HL-60 (cell line): ENCODE measurements at regions not wholly inside any gene's neighbourhood (a gene's known extent, or its start where the extent isn't known, plus 50 kb on each side); places are given as distances from the start of the nearest gene placed in this dataset.

ENCODE experiments used
- DNase-seq, 2 experiments: peaks; one replicate each; pipeline ENCODE4 v3.0.0-alpha.2; 2010 to 2020; ENCODE audit warnings: low read depth in 1 of 2, low spot score in 1 of 2
- H3K27ac ChIP-seq: fragments of 250-450 bp; sonication (Bioruptor Pico); replicated peaks from 2 replicates; pipeline ENCODE4 v1.5.1; 2020; ENCODE audit warnings: mild to moderate bottlenecking, moderate library complexity
- H3K27me3 ChIP-seq: fragments of 250-450 bp; sonication (Bioruptor Pico); 2 replicates; pipeline ENCODE4 v1.5.1; 2021; ENCODE audit warnings: mild to moderate bottlenecking, moderate library complexity; ENCODE audit not compliant: insufficient read depth, poor library complexity, severe bottlenecking
- H3K4me3 ChIP-seq: replicated peaks from 2 replicates; pipeline ENCODE4 v1.5.1; 2011; ENCODE audit warnings: mild to moderate bottlenecking, control low read depth, low read length; ENCODE audit not compliant: insufficient read depth
- GABPA ChIP-seq: IDR thresholded peaks from 2 replicates; pipeline ENCODE4 v1.6.1; 2012; ENCODE audit warnings: low read depth
- POLR2AphosphoS5 ChIP-seq: IDR thresholded peaks from 2 replicates; pipeline ENCODE4 v1.6.1; 2012; ENCODE audit warnings: low read depth
- SPI1 ChIP-seq: IDR thresholded peaks from 2 replicates; pipeline ENCODE4 v1.6.1; 2012; ENCODE audit warnings: low read depth, mild to moderate bottlenecking, borderline replicate concordance
- TF ChIP-seq, protein P1 (sequence below): IDR thresholded peaks from 2 replicates; pipeline ENCODE4 v1.6.1; 2012; ENCODE audit warnings: low read depth; ENCODE audit not compliant: insufficient replicate concordance
- TF ChIP-seq, protein P2 (sequence below): IDR thresholded peaks from one replicate; pipeline ENCODE4 v1.5.1; 2011; ENCODE audit warnings: low read length, control low read depth, inconsistent platforms; ENCODE audit not compliant: insufficient read depth

DNA sequence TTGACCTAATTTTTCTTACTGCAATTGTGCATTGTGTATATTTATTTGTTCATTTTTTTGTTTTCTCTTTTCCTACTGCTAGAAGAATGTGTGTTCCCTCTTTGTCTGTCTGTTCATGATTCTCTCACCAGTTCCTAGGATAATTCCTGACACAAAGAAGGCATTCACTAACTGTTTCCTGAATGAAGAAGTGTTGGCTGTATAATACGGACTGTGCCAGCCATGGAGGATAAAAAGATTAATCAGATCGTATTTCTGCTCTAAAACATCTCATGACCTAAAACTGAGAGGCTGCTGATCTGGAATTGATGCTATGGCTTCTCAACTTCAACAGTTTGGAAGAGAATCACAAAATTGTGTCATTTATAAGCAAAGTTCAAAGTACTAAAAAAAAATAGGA is 563.1 kb upstream of the FRG1 start:
- no peak for DNase-seq
- Histone ChIP-seq H3K4me3 (no peak overlapping the region), H3K27ac (no peak overlapping the region), H3K27me3 (no peaks in the 10 kb centered on the region)
- TF ChIP-seq GABPA (no peak), SPI1 (no peak), POLR2AphosphoS5 (no peak)
- TF ChIP-seq, protein P1, sequence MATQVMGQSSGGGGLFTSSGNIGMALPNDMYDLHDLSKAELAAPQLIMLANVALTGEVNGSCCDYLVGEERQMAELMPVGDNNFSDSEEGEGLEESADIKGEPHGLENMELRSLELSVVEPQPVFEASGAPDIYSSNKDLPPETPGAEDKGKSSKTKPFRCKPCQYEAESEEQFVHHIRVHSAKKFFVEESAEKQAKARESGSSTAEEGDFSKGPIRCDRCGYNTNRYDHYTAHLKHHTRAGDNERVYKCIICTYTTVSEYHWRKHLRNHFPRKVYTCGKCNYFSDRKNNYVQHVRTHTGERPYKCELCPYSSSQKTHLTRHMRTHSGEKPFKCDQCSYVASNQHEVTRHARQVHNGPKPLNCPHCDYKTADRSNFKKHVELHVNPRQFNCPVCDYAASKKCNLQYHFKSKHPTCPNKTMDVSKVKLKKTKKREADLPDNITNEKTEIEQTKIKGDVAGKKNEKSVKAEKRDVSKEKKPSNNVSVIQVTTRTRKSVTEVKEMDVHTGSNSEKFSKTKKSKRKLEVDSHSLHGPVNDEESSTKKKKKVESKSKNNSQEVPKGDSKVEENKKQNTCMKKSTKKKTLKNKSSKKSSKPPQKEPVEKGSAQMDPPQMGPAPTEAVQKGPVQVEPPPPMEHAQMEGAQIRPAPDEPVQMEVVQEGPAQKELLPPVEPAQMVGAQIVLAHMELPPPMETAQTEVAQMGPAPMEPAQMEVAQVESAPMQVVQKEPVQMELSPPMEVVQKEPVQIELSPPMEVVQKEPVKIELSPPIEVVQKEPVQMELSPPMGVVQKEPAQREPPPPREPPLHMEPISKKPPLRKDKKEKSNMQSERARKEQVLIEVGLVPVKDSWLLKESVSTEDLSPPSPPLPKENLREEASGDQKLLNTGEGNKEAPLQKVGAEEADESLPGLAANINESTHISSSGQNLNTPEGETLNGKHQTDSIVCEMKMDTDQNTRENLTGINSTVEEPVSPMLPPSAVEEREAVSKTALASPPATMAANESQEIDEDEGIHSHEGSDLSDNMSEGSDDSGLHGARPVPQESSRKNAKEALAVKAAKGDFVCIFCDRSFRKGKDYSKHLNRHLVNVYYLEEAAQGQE, result no peak
- TF ChIP-seq, protein P2, sequence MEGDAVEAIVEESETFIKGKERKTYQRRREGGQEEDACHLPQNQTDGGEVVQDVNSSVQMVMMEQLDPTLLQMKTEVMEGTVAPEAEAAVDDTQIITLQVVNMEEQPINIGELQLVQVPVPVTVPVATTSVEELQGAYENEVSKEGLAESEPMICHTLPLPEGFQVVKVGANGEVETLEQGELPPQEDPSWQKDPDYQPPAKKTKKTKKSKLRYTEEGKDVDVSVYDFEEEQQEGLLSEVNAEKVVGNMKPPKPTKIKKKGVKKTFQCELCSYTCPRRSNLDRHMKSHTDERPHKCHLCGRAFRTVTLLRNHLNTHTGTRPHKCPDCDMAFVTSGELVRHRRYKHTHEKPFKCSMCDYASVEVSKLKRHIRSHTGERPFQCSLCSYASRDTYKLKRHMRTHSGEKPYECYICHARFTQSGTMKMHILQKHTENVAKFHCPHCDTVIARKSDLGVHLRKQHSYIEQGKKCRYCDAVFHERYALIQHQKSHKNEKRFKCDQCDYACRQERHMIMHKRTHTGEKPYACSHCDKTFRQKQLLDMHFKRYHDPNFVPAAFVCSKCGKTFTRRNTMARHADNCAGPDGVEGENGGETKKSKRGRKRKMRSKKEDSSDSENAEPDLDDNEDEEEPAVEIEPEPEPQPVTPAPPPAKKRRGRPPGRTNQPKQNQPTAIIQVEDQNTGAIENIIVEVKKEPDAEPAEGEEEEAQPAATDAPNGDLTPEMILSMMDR, result no peak

DNA sequence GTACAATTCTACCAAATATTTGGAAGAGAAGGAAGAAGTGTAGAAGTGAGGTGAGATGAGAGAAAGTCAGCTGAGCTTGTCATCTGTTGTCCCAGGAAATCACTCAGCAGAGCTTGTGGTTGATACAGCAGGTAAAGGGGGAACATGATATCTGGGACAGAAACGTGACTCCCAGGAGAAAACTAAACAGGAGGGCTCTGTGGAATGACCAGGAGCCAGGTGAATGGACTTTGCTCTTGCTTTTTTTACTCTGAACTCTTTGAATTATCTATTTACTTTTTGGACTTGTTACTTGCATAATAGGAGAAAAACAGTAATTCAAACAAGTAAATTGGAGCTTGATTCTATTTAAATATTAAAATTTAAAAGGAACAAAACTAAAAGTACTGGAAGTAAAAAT is 555.6 kb upstream of the FRG1 start:
- no peak for TF ChIP-seq GABPA
- no peak for TF ChIP-seq SPI1
- TF ChIP-seq, protein P1, result no peak
- TF ChIP-seq POLR2AphosphoS5, result no peak
- TF ChIP-seq, protein P2, result no peak
- DNase-seq, result no peak
- Histone ChIP-seq H3K27me3 (no peaks in the 10 kb centered on the region), H3K27ac (no peak overlapping the region), H3K4me3 (no peak overlapping the region)

DNA sequence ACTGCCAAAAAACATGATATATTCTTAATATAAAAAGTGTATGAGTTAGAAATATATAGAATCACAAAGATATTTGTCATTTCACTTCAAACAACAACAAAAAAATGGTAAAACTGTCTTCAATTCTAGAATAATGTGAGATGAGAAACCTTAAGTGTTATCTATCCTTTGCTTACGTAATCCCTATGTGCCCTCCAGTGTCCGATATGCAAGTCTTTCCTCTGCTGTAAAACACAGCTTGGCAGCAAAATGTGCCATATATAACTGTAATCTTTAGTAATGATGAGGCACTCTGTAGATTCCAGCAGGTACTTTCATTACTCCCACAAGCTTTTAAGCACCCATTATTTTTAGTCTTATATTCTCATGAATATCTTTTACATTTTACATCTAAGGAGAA is 555.1 kb upstream of the FRG1 start:
- no peaks in the 10 kb centered on the region for H3K27me3 ChIP-seq
- no peak overlapping the region for H3K4me3 ChIP-seq
- DNase-seq, result no peak
- H3K27ac ChIP-seq, result no peak overlapping the region
- TF ChIP-seq POLR2AphosphoS5, result no peak
- no peak for TF ChIP-seq GABPA
- TF ChIP-seq, protein P2, result no peak

DNA sequence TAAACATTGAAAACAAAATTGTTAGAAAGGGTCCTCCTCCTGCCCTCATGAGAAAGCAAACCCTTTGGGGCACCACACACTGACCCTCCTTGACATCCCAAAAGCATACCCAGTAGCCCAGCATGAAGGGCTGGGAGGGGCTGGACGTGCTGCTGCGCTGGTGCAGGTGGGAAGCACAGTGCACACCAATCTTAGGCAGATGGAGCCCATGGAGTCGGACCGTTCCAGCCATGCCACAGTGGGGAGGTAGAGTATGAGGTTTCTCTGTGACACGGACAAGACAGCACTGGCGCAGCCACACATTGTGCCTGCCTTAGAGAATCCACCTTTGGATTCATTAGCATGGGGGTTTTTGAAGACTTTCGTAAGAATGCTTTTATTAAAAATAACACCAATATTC is 544.2 kb upstream of the FRG1 start:
- H3K4me3 ChIP-seq, result no peak overlapping the region
- TF ChIP-seq POLR2AphosphoS5 (no peak), SPI1 (no peak)
- TF ChIP-seq, protein P1, result no peak
- TF ChIP-seq, protein P2, result no peak
- H3K27ac ChIP-seq, result no peak overlapping the region
- no peak for DNase-seq
- H3K27me3 ChIP-seq, result no peaks in the 10 kb centered on the region
